H1 (cell line): ENCODE measurements at regions not wholly inside any gene's neighbourhood (a gene's known extent, or its start where the extent isn't known, plus 50 kb on each side); places are given as distances from the start of the nearest gene placed in this dataset.

Source experiments
- ASH2L ChIP-seq: fragments of 200-600, 300-600 bp; sonication (generic); IDR thresholded peaks from one replicate; pipeline ENCODE4 v1.7.1; 2017; ENCODE audit warnings: low read length
- CEBPB ChIP-seq: IDR thresholded peaks from 2 replicates; pipeline ENCODE4 v1.6.1; 2012; ENCODE audit warnings: low read depth, low read length
- KDM1A ChIP-seq: fragments of 200-600, 300-600 bp; sonication (generic); IDR thresholded peaks from 2 replicates; pipeline ENCODE4 v1.7.1; 2016; ENCODE audit warnings: mild to moderate bottlenecking, low read length, borderline replicate concordance
- SIX5 ChIP-seq: IDR thresholded peaks from 2 replicates; pipeline ENCODE4 v1.6.1; 2011; ENCODE audit warnings: mild to moderate bottlenecking, low read depth, low read length
- SP1 ChIP-seq: IDR thresholded peaks from 2 replicates; pipeline ENCODE4 v1.6.1; 2011; ENCODE audit warnings: low read depth, low read length
- TBP ChIP-seq: IDR thresholded peaks from 2 replicates; pipeline ENCODE4 v1.6.1; 2011; ENCODE audit warnings: low read depth, low read length, improper control_type of control experiment
- TEAD4 ChIP-seq: IDR thresholded peaks from 2 replicates; pipeline ENCODE4 v1.6.1; 2012; ENCODE audit warnings: low read depth, low read length, inconsistent platforms, mixed read lengths
- ZNF274 ChIP-seq: IDR thresholded peaks from 2 replicates; pipeline ENCODE4 v1.7.0; 2012; ENCODE audit warnings: low read length, borderline replicate concordance; ENCODE audit errors: extremely low read depth
- TF ChIP-seq, protein P1 (sequence below): fragments of 300-600 bp; sonication (generic); IDR thresholded peaks from 2 replicates; pipeline ENCODE4 v1.7.1; 2012; ENCODE audit warnings: low read length, moderate library complexity, mild to moderate bottlenecking, inconsistent platforms; ENCODE audit not compliant: insufficient replicate concordance
- TF ChIP-seq, protein P2 (sequence below): IDR thresholded peaks from 2 replicates; pipeline ENCODE4 v1.6.1; 2011; ENCODE audit warnings: low read length, improper control_type of control experiment
- TF ChIP-seq, protein P3 (sequence below): IDR thresholded peaks from 2 replicates; pipeline ENCODE4 v1.6.1; 2012; ENCODE audit warnings: inconsistent platforms

DNA sequence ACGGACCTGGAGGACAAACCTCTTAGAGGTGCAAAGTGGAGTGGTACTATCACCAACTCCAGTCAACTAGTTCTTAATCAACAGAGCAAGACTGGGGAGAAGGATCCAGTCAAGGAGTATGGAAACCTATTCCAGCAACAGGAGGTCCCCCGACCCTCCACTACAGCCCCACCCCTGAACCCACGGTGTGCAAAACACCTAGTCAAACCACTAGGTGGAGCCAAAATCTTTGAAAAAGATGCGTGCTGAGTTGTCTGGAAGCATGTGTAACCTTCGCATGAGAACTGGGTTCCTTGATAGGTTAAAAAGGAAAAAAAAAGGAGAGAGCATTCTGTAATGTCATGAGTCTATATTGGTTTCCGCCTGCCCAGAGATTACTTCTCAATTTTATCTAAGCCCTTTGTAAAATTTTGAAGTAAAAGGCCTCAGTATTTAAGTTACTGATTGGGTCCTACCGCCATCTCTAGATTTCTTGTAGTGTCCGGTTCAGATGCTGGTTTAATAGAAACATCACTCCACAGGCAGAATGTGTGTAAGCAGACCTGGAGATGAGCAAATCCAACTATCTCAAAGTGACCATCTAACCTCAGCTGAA lies 81.9 kb upstream of the HAO2 start (continued):
- TF ChIP-seq, protein P1, sequence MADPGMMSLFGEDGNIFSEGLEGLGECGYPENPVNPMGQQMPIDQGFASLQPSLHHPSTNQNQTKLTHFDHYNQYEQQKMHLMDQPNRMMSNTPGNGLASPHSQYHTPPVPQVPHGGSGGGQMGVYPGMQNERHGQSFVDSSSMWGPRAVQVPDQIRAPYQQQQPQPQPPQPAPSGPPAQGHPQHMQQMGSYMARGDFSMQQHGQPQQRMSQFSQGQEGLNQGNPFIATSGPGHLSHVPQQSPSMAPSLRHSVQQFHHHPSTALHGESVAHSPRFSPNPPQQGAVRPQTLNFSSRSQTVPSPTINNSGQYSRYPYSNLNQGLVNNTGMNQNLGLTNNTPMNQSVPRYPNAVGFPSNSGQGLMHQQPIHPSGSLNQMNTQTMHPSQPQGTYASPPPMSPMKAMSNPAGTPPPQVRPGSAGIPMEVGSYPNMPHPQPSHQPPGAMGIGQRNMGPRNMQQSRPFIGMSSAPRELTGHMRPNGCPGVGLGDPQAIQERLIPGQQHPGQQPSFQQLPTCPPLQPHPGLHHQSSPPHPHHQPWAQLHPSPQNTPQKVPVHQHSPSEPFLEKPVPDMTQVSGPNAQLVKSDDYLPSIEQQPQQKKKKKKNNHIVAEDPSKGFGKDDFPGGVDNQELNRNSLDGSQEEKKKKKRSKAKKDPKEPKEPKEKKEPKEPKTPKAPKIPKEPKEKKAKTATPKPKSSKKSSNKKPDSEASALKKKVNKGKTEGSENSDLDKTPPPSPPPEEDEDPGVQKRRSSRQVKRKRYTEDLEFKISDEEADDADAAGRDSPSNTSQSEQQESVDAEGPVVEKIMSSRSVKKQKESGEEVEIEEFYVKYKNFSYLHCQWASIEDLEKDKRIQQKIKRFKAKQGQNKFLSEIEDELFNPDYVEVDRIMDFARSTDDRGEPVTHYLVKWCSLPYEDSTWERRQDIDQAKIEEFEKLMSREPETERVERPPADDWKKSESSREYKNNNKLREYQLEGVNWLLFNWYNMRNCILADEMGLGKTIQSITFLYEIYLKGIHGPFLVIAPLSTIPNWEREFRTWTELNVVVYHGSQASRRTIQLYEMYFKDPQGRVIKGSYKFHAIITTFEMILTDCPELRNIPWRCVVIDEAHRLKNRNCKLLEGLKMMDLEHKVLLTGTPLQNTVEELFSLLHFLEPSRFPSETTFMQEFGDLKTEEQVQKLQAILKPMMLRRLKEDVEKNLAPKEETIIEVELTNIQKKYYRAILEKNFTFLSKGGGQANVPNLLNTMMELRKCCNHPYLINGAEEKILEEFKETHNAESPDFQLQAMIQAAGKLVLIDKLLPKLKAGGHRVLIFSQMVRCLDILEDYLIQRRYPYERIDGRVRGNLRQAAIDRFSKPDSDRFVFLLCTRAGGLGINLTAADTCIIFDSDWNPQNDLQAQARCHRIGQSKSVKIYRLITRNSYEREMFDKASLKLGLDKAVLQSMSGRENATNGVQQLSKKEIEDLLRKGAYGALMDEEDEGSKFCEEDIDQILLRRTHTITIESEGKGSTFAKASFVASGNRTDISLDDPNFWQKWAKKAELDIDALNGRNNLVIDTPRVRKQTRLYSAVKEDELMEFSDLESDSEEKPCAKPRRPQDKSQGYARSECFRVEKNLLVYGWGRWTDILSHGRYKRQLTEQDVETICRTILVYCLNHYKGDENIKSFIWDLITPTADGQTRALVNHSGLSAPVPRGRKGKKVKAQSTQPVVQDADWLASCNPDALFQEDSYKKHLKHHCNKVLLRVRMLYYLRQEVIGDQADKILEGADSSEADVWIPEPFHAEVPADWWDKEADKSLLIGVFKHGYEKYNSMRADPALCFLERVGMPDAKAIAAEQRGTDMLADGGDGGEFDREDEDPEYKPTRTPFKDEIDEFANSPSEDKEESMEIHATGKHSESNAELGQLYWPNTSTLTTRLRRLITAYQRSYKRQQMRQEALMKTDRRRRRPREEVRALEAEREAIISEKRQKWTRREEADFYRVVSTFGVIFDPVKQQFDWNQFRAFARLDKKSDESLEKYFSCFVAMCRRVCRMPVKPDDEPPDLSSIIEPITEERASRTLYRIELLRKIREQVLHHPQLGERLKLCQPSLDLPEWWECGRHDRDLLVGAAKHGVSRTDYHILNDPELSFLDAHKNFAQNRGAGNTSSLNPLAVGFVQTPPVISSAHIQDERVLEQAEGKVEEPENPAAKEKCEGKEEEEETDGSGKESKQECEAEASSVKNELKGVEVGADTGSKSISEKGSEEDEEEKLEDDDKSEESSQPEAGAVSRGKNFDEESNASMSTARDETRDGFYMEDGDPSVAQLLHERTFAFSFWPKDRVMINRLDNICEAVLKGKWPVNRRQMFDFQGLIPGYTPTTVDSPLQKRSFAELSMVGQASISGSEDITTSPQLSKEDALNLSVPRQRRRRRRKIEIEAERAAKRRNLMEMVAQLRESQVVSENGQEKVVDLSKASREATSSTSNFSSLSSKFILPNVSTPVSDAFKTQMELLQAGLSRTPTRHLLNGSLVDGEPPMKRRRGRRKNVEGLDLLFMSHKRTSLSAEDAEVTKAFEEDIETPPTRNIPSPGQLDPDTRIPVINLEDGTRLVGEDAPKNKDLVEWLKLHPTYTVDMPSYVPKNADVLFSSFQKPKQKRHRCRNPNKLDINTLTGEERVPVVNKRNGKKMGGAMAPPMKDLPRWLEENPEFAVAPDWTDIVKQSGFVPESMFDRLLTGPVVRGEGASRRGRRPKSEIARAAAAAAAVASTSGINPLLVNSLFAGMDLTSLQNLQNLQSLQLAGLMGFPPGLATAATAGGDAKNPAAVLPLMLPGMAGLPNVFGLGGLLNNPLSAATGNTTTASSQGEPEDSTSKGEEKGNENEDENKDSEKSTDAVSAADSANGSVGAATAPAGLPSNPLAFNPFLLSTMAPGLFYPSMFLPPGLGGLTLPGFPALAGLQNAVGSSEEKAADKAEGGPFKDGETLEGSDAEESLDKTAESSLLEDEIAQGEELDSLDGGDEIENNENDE, result no peak
- TF ChIP-seq ZNF274, result no peak
- TF ChIP-seq, protein P2, sequence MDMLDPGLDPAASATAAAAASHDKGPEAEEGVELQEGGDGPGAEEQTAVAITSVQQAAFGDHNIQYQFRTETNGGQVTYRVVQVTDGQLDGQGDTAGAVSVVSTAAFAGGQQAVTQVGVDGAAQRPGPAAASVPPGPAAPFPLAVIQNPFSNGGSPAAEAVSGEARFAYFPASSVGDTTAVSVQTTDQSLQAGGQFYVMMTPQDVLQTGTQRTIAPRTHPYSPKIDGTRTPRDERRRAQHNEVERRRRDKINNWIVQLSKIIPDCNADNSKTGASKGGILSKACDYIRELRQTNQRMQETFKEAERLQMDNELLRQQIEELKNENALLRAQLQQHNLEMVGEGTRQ, result no peak
- TF ChIP-seq CEBPB, result no peak
- no peak for TF ChIP-seq ASH2L
- TF ChIP-seq, protein P3, sequence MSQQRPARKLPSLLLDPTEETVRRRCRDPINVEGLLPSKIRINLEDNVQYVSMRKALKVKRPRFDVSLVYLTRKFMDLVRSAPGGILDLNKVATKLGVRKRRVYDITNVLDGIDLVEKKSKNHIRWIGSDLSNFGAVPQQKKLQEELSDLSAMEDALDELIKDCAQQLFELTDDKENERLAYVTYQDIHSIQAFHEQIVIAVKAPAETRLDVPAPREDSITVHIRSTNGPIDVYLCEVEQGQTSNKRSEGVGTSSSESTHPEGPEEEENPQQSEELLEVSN, result no peak
- no peak for TF ChIP-seq KDM1A
- TF ChIP-seq SIX5, result no peak
- TF ChIP-seq TEAD4, result no peak
- no peak for TF ChIP-seq TBP
- TF ChIP-seq SP1, result no peak
